ENCODE measurements at regions not wholly inside any gene's neighbourhood (a gene's known extent, or its start where the extent isn't known, plus 50 kb on each side); places are given as distances from the start of the nearest gene placed in this dataset.

DNA sequence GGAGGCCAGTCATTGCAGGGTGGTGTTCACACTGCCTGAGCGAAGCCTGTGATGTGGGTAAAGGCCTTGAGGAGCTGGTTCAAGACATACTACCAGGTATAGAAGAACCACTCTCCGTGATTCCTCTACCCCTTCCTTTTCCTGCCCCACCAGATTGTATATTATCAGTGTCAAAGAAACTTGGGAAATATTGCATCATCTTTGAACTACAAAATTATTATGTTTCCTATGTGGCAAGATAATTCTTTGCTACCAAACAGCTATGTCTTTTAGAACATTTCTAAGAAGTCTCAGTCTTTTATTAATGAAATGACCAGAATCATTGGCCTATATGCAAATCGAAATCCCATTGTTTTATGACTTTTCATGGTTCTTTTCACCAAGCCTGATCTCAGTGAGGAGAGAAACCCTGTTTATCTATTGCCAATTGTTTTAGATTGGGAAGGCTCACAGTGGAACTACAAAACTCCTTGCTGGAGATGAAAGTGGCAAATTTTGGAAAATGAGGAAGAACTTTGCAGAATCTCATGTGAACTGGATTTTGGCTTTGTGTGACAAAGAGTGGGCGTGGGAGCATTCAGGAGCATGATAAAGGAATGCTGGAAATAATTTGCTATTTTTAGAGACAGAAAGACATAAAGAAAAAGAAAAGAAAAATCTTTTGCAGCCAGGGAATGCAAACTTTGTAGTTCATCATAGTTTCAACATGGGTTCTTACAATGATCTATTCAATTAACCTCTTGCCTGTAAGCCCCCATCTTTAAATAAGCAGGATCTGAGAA, 286.9 kb downstream of the INSIG2 start:
- TF ChIP-seq NRF1 (IDR thresholded peaks at IDR 0.05; ENCODE audit: low read depth, low read length): no peak
- TF ChIP-seq FOXJ3 (CRISPR knock-in tag; IDR thresholded peaks at IDR 0.05): no peak
- TF ChIP-seq ELF1 (IDR thresholded peaks at IDR 0.05): no peak
- TF ChIP-seq MXI1 (IDR thresholded peaks at IDR 0.05; ENCODE audit: low read depth, low read length): no peak
- TF ChIP-seq NFIC (IDR thresholded peaks at IDR 0.05; ENCODE audit: borderline replicate concordance): no peak
- TF ChIP-seq SIN3A (IDR thresholded peaks at IDR 0.05; ENCODE audit: borderline replicate concordance, low read depth, low read length): no peak
- no peak for TF ChIP-seq GABPA (IDR thresholded peaks at IDR 0.05; ENCODE audit: low read depth)
- TF ChIP-seq ZBTB33 (IDR thresholded peaks at IDR 0.05; ENCODE audit: borderline replicate concordance, low read depth): no peak
- TF ChIP-seq USF1 (IDR thresholded peaks at IDR 0.05; ENCODE audit: borderline replicate concordance, low read depth): no peak
- TF ChIP-seq, protein P1, sequence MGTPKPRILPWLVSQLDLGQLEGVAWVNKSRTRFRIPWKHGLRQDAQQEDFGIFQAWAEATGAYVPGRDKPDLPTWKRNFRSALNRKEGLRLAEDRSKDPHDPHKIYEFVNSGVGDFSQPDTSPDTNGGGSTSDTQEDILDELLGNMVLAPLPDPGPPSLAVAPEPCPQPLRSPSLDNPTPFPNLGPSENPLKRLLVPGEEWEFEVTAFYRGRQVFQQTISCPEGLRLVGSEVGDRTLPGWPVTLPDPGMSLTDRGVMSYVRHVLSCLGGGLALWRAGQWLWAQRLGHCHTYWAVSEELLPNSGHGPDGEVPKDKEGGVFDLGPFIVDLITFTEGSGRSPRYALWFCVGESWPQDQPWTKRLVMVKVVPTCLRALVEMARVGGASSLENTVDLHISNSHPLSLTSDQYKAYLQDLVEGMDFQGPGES (IDR thresholded peaks at IDR 0.05; ENCODE audit: low read depth, low read length): no peak
- no peak for TF ChIP-seq EP300 (IDR thresholded peaks at IDR 0.05; ENCODE audit: borderline replicate concordance in 1 of 2, low read depth in 1 of 2, low read length in 1 of 2)
- TF ChIP-seq RCOR1 (IDR thresholded peaks at IDR 0.05; ENCODE audit: low read length): no peak
- TF ChIP-seq RFX5 (IDR thresholded peaks at IDR 0.05; ENCODE audit: low read length): no peak
- TF ChIP-seq CHD2 (IDR thresholded peaks at IDR 0.05; ENCODE audit: low read length, partially characterized antibody): no peak
- no peak for TF ChIP-seq TAF1 (IDR thresholded peaks at IDR 0.05; ENCODE audit: borderline replicate concordance, low read depth, low read length)
- no peak for TF ChIP-seq TEAD4 (IDR thresholded peaks at IDR 0.05; ENCODE audit: borderline replicate concordance, insufficient read depth)
- no peak for TF ChIP-seq POLR2AphosphoS5 (IDR thresholded peaks at IDR 0.05; ENCODE audit: low read depth, low read length)
- Histone ChIP-seq H3K36me3 (replicated peaks in 1 of 2; ENCODE audit: control insufficient read depth in 1 of 2, insufficient read depth in 2 of 2, low read length in 1 of 2) (no peaks in the 10 kb centered on the region), H2AFZ (ENCODE audit: low read depth) (no peak overlapping the region), H3K4me2 (no peak overlapping the region), H3K27ac (ENCODE audit: low read depth in 2 of 2, low read length in 1 of 2) (no peak overlapping the region), H3K9ac (no peak overlapping the region), H3K4me3 (ENCODE audit: low read depth in 2 of 2, low read length in 1 of 2) (no peak overlapping the region), H3K4me1 (ENCODE audit: control insufficient read depth in 1 of 2, insufficient read depth in 2 of 2, low read depth in 1 of 2, low read length in 1 of 2) (no peaks in the 10 kb centered on the region), H3K79me2 (ENCODE audit: insufficient read depth) (no peaks in the 10 kb centered on the region), H3F3A (replicated peaks; ENCODE audit: insufficient read depth) (peaks cover 5% of the 10 kb centered on the region), H4K20me1 (ENCODE audit: insufficient read depth) (no peaks in the 10 kb centered on the region), H3K9me3 (no peaks in the 10 kb centered on the region), H3K27me3 (ENCODE audit: insufficient read depth) (peaks cover 9% of the 10 kb centered on the region; the same call in 1 of the 2 replicates), H3K9me2 (no peaks in the 10 kb centered on the region)
- DNase-seq: no peak
- 6% methylated on average over 4 of the region's 4 CpGs for WGBS (ENCODE audit: low lambda C conversion rate)
- ChIA-PET POLR2A (no interaction called here), CTCF (interaction anchor here (3.0 kb wide), 1 partner anchor 480 kb away, joined by 7 read pairs; no protein-coding TSS in a partner anchor)
